ENCODE measurements at regions not wholly inside any gene's neighbourhood (a gene's known extent, or its start where the extent isn't known, plus 50 kb on each side); places are given as distances from the start of the nearest gene placed in this dataset.
"Not testable (repeated sequence)": the region's sequence is repeated elsewhere in the genome, so short reads cannot be mapped to it uniquely, and the experiment has no call there.

GRCh38 chr6:27770724-27771123 lies 141.5 kb downstream of the OR2B2 start:
- no peak for DNase-seq

GRCh38 chr6:27768556-27768955 lies 143.6 kb downstream of the OR2B2 start:
- no peak for DNase-seq

- DNase-seq: no peak
These were observed 144.3 kb downstream of the OR2B2 start for GRCh38 chr6:27767851-27768250.

- DNase-seq: no peak
These were observed 145.8 kb downstream of the OR2B2 start for GRCh38 chr6:27766405-27766804.

- no peak for DNase-seq
These were observed 147.1 kb downstream of the OR2B2 start for GRCh38 chr6:27765028-27765590.

- DNase-seq: no peak
These were observed 150.8 kb downstream of the OR2B2 start for GRCh38 chr6:27761391-27761790.

GRCh38 chr6:27760464-27760863 lies 151.7 kb downstream of the OR2B2 start:
- no peak for DNase-seq

- DNase-seq: no peak
These were observed 152.3 kb downstream of the OR2B2 start for GRCh38 chr6:27759930-27760329.

GRCh38 chr6:27758491-27758890 lies 153.7 kb downstream of the OR2B2 start:
- DNase-seq: no peak

- peak; percentile 26 to 56 for DNase-seq
These were observed 154.9 kb downstream of the OR2B2 start for GRCh38 chr6:27757307-27757706.

- DNase-seq: no peak
These were observed 156.4 kb downstream of the OR2B2 start for GRCh38 chr6:27755768-27756167.

- DNase-seq: no peak
These were observed 157.8 kb downstream of the OR2B2 start for GRCh38 chr6:27754408-27754782.

- DNase-seq: peak; percentile 75 to 80
These were observed 158.4 kb downstream of the OR2B2 start for GRCh38 chr6:27753668-27754407.

GRCh38 chr6:27752038-27752885 lies 159.9 kb downstream of the OR2B2 start:
- DNase-seq: peak; percentile 59 to 88

- no peak for DNase-seq
These were observed 163.5 kb downstream of the OR2B2 start for GRCh38 chr6:27748661-27749060.

GRCh38 chr6:27747637-27748036 lies 164.6 kb downstream of the OR2B2 start:
- DNase-seq: no peak

GRCh38 chr6:27746860-27747259 lies 165.3 kb downstream of the OR2B2 start:
- not testable (repeated sequence) for DNase-seq

- no peak for DNase-seq
These were observed 168.4 kb downstream of the OR2B2 start for GRCh38 chr6:27743787-27744186.

GRCh38 chr6:27742833-27743573 lies 169.2 kb downstream of the OR2B2 start:
- no peak for DNase-seq

- not testable (repeated sequence) for DNase-seq
These were observed 172.3 kb downstream of the OR2B2 start for GRCh38 chr6:27739902-27740301.

GRCh38 chr6:27736686-27737085 lies 175.5 kb downstream of the OR2B2 start:
- no peak for DNase-seq

GRCh38 chr6:27728442-27728841 lies 183.8 kb downstream of the OR2B2 start:
- DNase-seq: no peak

GRCh38 chr6:27726619-27727023 lies 185.6 kb downstream of the OR2B2 start:
- no peak for DNase-seq

All from CD4-positive, alpha-beta T cell treated with Interferon alpha-2 for 1 hour (primary cell).